ENCODE measurements at regions not wholly inside any gene's neighbourhood (a gene's known extent, or its start where the extent isn't known, plus 50 kb on each side); places are given as distances from the start of the nearest gene placed in this dataset.
A peak's percentile ranks its signal among the peaks of the same experiment; 100 is the strongest.
"Not testable (repeated sequence)": the region's sequence is repeated elsewhere in the genome, so short reads cannot be mapped to it uniquely, and the experiment has no call there.

DNA sequence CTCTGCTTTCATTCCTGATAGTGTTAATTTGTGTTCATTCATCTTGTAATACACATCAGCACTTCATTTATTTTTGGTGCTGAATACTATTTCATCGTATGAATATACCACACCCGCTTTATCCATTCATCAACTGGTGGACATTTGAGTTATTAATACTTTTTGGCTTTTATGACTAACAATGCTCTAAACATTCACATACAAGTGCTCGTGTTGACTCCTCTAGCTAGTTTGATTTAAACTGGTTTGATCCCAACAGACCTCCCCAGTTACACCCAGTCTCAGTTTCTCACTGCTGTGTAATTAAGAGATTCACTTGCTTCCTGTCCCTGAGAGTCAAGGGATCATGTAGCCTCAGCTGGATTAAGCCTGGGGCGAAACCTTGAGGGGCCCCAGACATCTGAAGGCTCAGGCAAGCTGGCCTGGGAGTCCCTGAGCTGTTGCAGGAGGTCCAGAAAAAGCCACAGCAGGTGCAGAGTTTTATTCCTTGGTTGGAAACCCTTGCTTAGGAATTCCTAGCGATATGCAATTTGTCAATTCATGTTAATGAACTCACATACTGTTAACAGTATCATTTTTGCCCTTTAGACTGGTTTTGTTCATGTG is 52.8 kb upstream of the CLDN24 start:
- H3K4me3 Mint-ChIP-seq, result no peak overlapping the region
- peaks cover 8% of the 10 kb centered on the region for H3K27me3 Mint-ChIP-seq
- H3K4me1 Mint-ChIP-seq (ENCODE audit: low read depth), result no peaks in the 10 kb centered on the region
- H3K9me3 Mint-ChIP-seq, result peaks cover 9% of the 10 kb centered on the region
- no peak overlapping the region for H3K27ac Mint-ChIP-seq
- H3K36me3 Mint-ChIP-seq (ENCODE audit: low read depth), result no peaks in the 10 kb centered on the region

- Mint-ChIP-seq H3K4me1 (ENCODE audit: low read depth) (no peaks in the 10 kb centered on the region), H3K27me3 (peaks cover 3% of the 10 kb centered on the region), H3K4me3 (no peak overlapping the region), H3K36me3 (ENCODE audit: low read depth) (no peaks in the 10 kb centered on the region), H3K9me3 (peaks cover 9% of the 10 kb centered on the region), H3K27ac (no peak overlapping the region)
Measured at GRCh38 chr4:183376381-183376780, 54.2 kb upstream of the CLDN24 start.

- no peak overlapping the region for H3K27ac Mint-ChIP-seq
- no peaks in the 10 kb centered on the region for H3K4me1 Mint-ChIP-seq (ENCODE audit: low read depth)
- H3K36me3 Mint-ChIP-seq (ENCODE audit: low read depth), result no peaks in the 10 kb centered on the region
- H3K9me3 Mint-ChIP-seq, result peaks cover 5% of the 10 kb centered on the region
- no peak overlapping the region for H3K4me3 Mint-ChIP-seq
- peaks cover 3% of the 10 kb centered on the region for H3K27me3 Mint-ChIP-seq
Measured at GRCh38 chr4:183377491-183377890, 55.3 kb upstream of the CLDN24 start.

DNA sequence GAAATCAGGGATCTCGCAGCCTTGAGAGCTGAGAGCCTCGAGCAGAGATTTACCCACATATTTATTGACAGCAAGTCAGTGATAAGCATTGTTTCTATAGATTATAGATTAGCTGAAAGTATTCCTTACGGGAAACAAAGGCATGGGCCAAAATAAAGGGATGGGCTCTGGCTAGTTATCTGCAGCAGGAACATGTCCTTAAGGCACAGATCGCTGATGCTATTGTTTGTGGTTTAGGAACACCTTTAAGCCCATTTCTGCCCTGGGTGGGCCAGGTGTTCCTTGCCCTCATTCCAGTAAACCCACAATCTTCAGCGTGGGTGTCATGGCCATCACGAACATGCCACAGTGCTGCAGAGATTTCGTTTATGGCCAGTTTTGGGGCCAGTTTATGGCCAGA is 56.1 kb upstream of the CLDN24 start:
- not testable (repeated sequence) for H3K4me3 Mint-ChIP-seq; H3K36me3 Mint-ChIP-seq (ENCODE audit: low read depth); H3K27ac Mint-ChIP-seq; H3K4me1 Mint-ChIP-seq (ENCODE audit: low read depth); H3K27me3 Mint-ChIP-seq; H3K9me3 Mint-ChIP-seq

- H3K27me3 Mint-ChIP-seq, result peaks cover 3% of the 10 kb centered on the region
- H3K4me1 Mint-ChIP-seq (ENCODE audit: low read depth), result no peaks in the 10 kb centered on the region
- H3K27ac Mint-ChIP-seq, result no peak overlapping the region
- no peaks in the 10 kb centered on the region for H3K36me3 Mint-ChIP-seq (ENCODE audit: low read depth)
- H3K4me3 Mint-ChIP-seq, result no peak overlapping the region
- H3K9me3 Mint-ChIP-seq, result no peaks in the 10 kb centered on the region
Measured at GRCh38 chr4:183380901-183381300, 58.7 kb upstream of the CLDN24 start.

- H3K27ac Mint-ChIP-seq, result no peak overlapping the region
- H3K9me3 Mint-ChIP-seq, result no peaks in the 10 kb centered on the region
- H3K4me3 Mint-ChIP-seq, result no peak overlapping the region
- peaks cover 6% of the 10 kb centered on the region for H3K27me3 Mint-ChIP-seq
- H3K4me1 Mint-ChIP-seq (ENCODE audit: low read depth), result no peaks in the 10 kb centered on the region
- H3K36me3 Mint-ChIP-seq (ENCODE audit: low read depth), result no peaks in the 10 kb centered on the region
Measured at GRCh38 chr4:183383606-183384005, 60.8 kb upstream of the CDKN2AIP start.

DNA sequence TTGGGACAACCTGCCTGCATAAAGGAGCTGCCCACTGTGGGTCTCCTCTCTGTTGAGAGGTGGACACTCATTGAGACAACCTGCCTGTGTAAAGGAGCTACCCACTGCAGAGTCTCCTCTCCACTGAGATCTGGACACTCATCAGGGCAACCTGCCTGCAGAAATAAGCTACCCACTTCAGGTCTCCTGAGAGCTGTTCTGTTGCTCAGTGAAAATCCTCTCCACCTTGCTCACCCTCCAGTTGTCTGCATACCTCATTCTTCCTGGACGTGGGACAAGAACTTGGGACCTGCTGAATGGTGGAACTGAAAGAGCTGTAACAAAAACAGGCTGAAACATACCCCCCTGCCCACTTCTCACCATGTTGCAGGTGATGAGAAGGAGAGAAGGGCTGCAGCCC is 59.9 kb upstream of the CDKN2AIP start:
- H3K27me3 Mint-ChIP-seq, result peaks cover 9% of the 10 kb centered on the region
- H3K36me3 Mint-ChIP-seq (ENCODE audit: low read depth), result no peaks in the 10 kb centered on the region
- H3K9me3 Mint-ChIP-seq, result no peaks in the 10 kb centered on the region
- H3K27ac Mint-ChIP-seq, result no peak overlapping the region
- H3K4me1 Mint-ChIP-seq (ENCODE audit: low read depth), result no peaks in the 10 kb centered on the region
- no peak overlapping the region for H3K4me3 Mint-ChIP-seq

DNA sequence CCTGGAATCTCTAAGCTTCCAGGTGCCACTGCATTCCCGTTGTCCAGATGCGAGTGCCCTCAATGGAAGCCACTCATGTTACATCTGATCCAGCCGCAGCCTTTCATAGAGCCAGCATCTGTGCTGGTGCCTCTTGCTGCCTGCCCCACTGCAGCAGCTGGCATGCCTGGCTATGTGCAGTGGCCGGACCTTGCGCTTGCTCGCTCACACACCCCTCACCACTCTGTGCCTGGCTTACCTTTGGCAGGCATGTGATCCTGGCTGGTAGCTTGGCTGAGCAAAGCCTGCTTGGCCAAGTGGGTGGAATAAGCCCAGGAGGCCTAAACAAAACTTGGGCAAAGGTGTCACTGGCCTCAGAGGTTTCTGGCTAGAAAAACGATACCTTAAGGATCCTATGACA is 59.5 kb upstream of the CDKN2AIP start:
- Mint-ChIP-seq H3K27ac (no peak overlapping the region), H3K36me3 (ENCODE audit: low read depth) (no peaks in the 10 kb centered on the region), H3K4me3 (no peak overlapping the region), H3K9me3 (no peaks in the 10 kb centered on the region), H3K27me3 (peaks cover 7% of the 10 kb centered on the region), H3K4me1 (ENCODE audit: low read depth) (no peaks in the 10 kb centered on the region)

GRCh38 chr4:183388021-183388420 is 56.4 kb upstream of the CDKN2AIP start:
- Mint-ChIP-seq H3K4me3 (no peak overlapping the region), H3K9me3 (no peaks in the 10 kb centered on the region), H3K27ac (no peak overlapping the region), H3K36me3 (ENCODE audit: low read depth) (no peaks in the 10 kb centered on the region), H3K27me3 (peaks cover 11% of the 10 kb centered on the region), H3K4me1 (ENCODE audit: low read depth) (no peaks in the 10 kb centered on the region)

DNA sequence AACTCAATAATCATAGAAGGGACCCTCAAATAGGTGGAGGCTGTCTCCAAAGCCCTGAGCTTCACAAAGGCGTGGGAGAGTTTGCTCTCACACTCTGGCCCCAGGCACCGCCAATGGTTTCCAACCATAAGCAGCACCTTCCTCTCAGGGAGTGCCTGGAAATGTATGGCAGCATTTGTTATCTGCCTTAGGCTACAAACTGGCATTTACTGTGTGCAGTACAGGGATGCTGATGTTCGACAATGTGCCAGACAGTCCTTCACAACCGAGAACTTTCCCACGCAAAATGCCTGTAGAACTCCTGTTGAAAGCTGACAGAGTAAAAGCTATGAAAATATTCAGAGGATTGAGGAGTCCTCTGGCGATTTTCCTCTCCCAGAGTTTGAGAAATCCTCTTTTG is 55.7 kb upstream of the CDKN2AIP start:
- Mint-ChIP-seq H3K4me3 (no peak overlapping the region), H3K27me3 (peaks cover 11% of the 10 kb centered on the region), H3K36me3 (ENCODE audit: low read depth) (no peaks in the 10 kb centered on the region), H3K9me3 (no peaks in the 10 kb centered on the region), H3K4me1 (ENCODE audit: low read depth) (no peaks in the 10 kb centered on the region), H3K27ac (no peak overlapping the region)

DNA sequence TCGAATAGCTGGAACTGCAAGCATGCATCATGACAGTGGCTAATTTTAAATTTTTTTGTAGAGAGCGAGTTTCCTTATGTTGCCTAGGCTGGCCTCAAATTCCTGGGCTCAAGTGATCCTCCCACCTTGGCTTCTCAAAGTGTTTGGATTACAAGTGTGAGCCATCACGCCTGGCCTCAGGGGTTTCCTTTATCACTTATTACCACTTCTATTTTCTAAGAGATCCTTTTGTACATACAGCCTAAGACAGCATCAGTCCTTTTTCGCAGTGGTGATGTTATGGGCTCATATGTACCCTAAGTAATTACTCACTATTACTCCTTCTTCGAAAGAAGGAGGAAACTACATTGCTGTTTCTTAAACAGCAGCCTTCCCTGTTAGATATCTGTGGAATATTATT is 54.1 kb upstream of the CDKN2AIP start:
- Mint-ChIP-seq H3K27me3 (peaks cover 11% of the 10 kb centered on the region), H3K4me3 (no peak overlapping the region), H3K9me3 (no peaks in the 10 kb centered on the region), H3K36me3 (ENCODE audit: low read depth) (no peaks in the 10 kb centered on the region), H3K27ac (no peak overlapping the region), H3K4me1 (ENCODE audit: low read depth) (no peaks in the 10 kb centered on the region)

GRCh38 chr4:183391204-183391603 is 53.2 kb upstream of the CDKN2AIP start:
- H3K27ac Mint-ChIP-seq, result no peak overlapping the region
- H3K4me3 Mint-ChIP-seq, result no peak overlapping the region
- no peaks in the 10 kb centered on the region for H3K36me3 Mint-ChIP-seq (ENCODE audit: low read depth)
- H3K27me3 Mint-ChIP-seq, result peaks cover 11% of the 10 kb centered on the region
- no peaks in the 10 kb centered on the region for H3K9me3 Mint-ChIP-seq
- H3K4me1 Mint-ChIP-seq (ENCODE audit: low read depth), result peaks cover 4% of the 10 kb centered on the region

DNA sequence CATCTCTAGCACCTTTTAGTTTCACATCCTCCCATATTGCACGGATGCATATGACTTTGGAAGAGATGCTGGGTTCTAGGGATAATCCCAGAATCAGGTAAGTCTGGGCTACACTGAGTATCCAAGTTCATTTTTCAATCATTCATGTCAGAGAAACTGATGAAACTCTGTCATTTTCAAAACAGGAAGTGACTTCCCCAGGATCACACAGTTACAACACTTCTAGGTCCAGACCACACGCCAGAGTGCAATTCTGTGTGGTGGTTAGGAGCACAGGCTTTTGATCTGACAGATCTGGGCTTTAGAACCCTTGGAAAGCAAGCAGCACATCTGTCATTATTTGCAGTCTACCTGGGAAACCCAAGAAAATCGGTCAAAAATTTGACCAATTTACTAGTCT is 52.1 kb upstream of the CDKN2AIP start:
- H3K4me1 Mint-ChIP-seq (ENCODE audit: low read depth), result peaks cover 13% of the 10 kb centered on the region
- H3K27me3 Mint-ChIP-seq, result peaks cover 11% of the 10 kb centered on the region
- no peaks in the 10 kb centered on the region for H3K9me3 Mint-ChIP-seq

DNA sequence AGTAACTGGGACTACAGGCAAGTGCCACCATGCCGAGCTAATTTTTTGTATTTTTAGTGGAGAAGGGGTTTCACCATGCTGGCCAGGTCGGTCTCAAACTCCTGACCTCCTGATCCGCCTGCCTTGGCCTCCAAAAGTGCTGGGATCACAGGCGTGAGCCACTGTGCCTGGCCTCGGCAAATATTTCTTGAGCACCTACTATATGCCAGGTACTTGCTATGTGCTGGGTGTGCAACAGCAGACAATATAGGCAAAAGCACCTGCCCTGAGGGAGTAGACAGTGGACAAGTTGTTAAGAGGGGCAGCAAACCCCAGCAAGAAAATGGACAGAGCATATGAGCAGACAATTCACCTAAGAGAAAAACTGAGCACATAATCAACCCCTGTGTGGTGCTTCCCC is 51.0 kb upstream of the CDKN2AIP start:
- H3K27ac Mint-ChIP-seq, result peak overlapping the region; percentile 45
- no peaks in the 10 kb centered on the region for H3K36me3 Mint-ChIP-seq (ENCODE audit: low read depth)
- peaks cover 8% of the 10 kb centered on the region for H3K27me3 Mint-ChIP-seq
- no peaks in the 10 kb centered on the region for H3K9me3 Mint-ChIP-seq
- peaks cover 23% of the 10 kb centered on the region for H3K4me1 Mint-ChIP-seq (ENCODE audit: low read depth)
- no peak overlapping the region for H3K4me3 Mint-ChIP-seq

More for the DNA sequence above, 52.1 kb upstream of the CDKN2AIP start:
- no peaks in the 10 kb centered on the region for H3K36me3 Mint-ChIP-seq (ENCODE audit: low read depth)
- no peak overlapping the region for H3K4me3 Mint-ChIP-seq
- no peak overlapping the region for H3K27ac Mint-ChIP-seq

- Mint-ChIP-seq H3K4me1 (ENCODE audit: low read depth) (peaks cover 32% of the 10 kb centered on the region), H3K4me3 (no peak overlapping the region), H3K27me3 (peaks cover 4% of the 10 kb centered on the region), H3K27ac (no peak overlapping the region), H3K9me3 (no peaks in the 10 kb centered on the region), H3K36me3 (ENCODE audit: low read depth) (no peaks in the 10 kb centered on the region)
Measured at GRCh38 chr4:183394166-183394951, 50.1 kb upstream of the CDKN2AIP start.
